Stimulated activated CD4-positive, alpha-beta T cell treated with anti-CD3 and anti-CD28 coated beads, Interleukin-15, amount 100 ng/mL, for 48 hours (primary cell): ENCODE measurements at regions not wholly inside any gene's neighbourhood (a gene's known extent, or its start where the extent isn't known, plus 50 kb on each side); places are given as distances from the start of the nearest gene placed in this dataset.
A peak's percentile ranks its signal among the peaks of the same experiment; 100 is the strongest.
"Not testable (repeated sequence)": the region's sequence is repeated elsewhere in the genome, so short reads cannot be mapped to it uniquely, and the experiment has no call there.

ENCODE experiments used
- DNase-seq, 2 donors: peaks; one replicate each; pipeline ENCODE4 v3.0.0-alpha.2; 2020; ENCODE audit warnings: low read depth in 2 of 2

- no peak for DNase-seq
These were observed 318.9 kb downstream of the PTTG2 start for GRCh38 chr4:38279077-38279476.

- DNase-seq = no peak
These were observed 319.6 kb downstream of the PTTG2 start for GRCh38 chr4:38279650-38280322.

GRCh38 chr4:38280323-38280706 lies 320.1 kb downstream of the PTTG2 start:
- no peak for DNase-seq

- DNase-seq = no peak
These were observed 321.3 kb downstream of the PTTG2 start for GRCh38 chr4:38281371-38282071.

- DNase-seq = no peak
These were observed 323.5 kb downstream of the PTTG2 start for GRCh38 chr4:38283724-38284123.

- DNase-seq = no peak
These were observed 324.3 kb downstream of the PTTG2 start for GRCh38 chr4:38284294-38285030.

GRCh38 chr4:38287101-38287851 lies 327.1 kb downstream of the PTTG2 start:
- no peak for DNase-seq

- no peak for DNase-seq
These were observed 329.4 kb downstream of the PTTG2 start for GRCh38 chr4:38289553-38289952.

GRCh38 chr4:38290366-38290765 lies 330.2 kb downstream of the PTTG2 start:
- no peak for DNase-seq

GRCh38 chr4:38290914-38291313 lies 330.7 kb downstream of the PTTG2 start:
- DNase-seq = no peak

- no peak for DNase-seq
These were observed 332.3 kb downstream of the PTTG2 start for GRCh38 chr4:38292529-38292928.

GRCh38 chr4:38294238-38294637 lies 334.0 kb downstream of the PTTG2 start:
- no peak for DNase-seq

GRCh38 chr4:38297061-38297460 lies 336.9 kb downstream of the PTTG2 start:
- no peak for DNase-seq

- no peak for DNase-seq
These were observed 338.9 kb downstream of the PTTG2 start for GRCh38 chr4:38298868-38299713.

GRCh38 chr4:38302910-38303309 lies 342.7 kb downstream of the PTTG2 start:
- no peak for DNase-seq

GRCh38 chr4:38304460-38304859 lies 344.3 kb downstream of the PTTG2 start:
- not testable (repeated sequence) for DNase-seq

- DNase-seq = no peak
These were observed 346.4 kb downstream of the PTTG2 start for GRCh38 chr4:38306482-38307071.

GRCh38 chr4:38308728-38309311 lies 348.6 kb downstream of the PTTG2 start:
- DNase-seq = no peak

GRCh38 chr4:38309471-38309870 lies 349.3 kb downstream of the PTTG2 start:
- DNase-seq = no peak

GRCh38 chr4:38310446-38311043 lies 350.3 kb downstream of the PTTG2 start:
- peak; percentile 51 to 59 for DNase-seq
